ENCODE measurements at regions not wholly inside any gene's neighbourhood (a gene's known extent, or its start where the extent isn't known, plus 50 kb on each side); places are given as distances from the start of the nearest gene placed in this dataset.
"Not testable (repeated sequence)": the region's sequence is repeated elsewhere in the genome, so short reads cannot be mapped to it uniquely, and the experiment has no call there.

DNA sequence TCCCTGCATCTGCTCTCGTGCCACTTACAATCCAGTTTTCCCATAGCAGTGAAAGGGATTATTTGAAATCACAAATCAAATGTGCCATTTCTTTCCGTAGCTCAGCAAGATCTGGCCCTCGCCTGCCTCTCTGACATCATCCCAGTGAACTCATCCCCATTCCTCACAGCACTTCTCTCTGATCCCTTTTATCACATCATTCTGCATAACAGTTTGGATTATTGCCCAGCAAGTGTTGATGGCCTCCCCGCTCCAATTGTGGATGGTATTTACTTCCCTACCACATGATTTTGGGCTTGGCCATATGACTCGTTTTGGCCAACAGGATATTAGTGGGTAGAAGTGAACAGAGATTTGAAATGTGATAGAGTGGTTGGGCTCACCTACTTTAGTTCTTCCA is 185.0 kb downstream of the NPIPA7 start:
- DNase-seq, result not testable (repeated sequence)

DNA sequence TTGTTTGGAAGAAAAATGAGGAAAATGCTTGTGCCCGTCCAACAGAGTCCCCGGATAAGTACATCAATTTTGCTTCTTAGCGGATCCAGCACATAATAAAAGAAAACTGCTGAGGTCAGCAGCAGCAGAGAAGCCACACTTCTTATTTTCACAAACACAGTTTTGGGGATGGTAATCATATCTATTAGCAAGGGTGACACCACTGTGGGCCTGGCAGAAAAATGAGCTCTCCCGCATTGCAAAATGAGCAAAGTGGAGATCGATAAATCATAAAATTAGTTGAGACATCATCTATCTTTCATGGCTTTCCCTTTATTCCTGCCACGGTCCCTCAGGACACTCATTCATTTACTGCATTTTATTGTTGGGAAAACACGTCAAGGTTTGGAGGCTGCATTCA is 186.4 kb downstream of the NPIPA7 start:
- DNase-seq, result not testable (repeated sequence)

DNA sequence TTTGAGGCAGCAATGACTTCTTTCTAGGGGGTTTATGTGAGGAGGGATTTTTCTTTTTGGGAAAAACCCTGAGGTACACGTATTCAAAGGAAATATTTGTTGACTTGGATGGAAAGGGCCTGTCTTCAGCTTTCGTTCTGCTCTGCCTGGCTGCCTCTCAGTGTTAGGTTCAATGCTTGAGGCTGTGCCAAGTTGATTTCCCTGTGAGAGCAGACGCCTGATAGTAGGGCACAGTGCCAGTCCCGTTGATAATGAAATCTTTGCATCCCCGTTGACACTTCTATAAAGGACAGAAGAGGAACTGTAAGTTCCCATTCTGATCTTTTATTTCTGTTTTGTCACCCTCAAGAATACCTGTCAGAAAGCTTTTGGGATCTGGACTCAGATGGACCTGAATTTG is 191.1 kb downstream of the NPIPA7 start:
- not testable (repeated sequence) for DNase-seq

DNA sequence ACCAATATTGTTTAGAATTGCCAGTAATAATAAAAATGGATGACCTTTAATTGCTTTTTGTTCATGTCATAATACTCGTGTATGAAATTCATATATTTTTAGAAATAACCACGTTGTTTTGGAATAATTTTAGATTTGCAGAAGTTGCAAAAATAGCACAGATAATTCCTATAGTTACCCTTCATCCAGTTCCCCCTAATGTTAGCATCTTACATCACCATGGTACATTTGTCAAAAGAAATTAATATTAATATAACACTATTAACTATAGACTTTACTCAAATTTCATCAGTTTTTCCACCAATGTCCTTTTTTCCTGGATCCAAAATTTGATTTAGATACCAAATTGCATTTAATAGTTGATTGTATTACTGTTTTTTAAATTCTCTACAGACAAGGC is 191.9 kb downstream of the NPIPA7 start:
- not testable (repeated sequence) for DNase-seq

DNA sequence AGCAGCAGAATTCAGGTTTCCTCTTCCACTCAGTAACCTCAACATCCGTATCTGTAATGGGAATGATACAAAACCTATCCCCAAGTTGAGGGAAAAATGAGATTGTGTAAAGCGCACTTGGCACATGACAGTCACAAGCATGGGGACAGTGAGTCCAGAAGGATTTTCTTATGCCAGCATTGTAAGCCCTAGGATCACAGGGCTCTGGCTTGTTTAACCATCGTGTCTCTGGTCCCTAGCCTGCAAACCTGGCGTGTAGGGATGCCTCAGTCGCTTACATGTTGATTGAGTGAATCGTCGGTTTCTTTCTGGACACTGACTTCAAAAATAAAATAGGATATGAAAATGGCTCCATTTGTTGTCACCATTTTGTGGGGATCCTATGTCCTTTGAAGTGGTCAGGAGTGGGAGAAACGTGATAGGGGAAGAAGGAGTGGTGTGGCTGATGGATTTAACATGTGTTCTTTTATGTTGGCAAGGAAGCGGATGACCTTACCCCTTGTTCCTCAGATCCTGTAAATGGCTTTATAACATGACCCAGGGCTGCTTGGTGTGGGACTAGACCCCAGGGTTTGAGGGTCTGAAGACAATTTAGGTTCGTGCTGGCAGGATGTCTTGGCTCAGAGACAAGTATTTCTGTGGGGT is 193.3 kb downstream of the NPIPA7 start:
- DNase-seq, result not testable (repeated sequence)

DNA sequence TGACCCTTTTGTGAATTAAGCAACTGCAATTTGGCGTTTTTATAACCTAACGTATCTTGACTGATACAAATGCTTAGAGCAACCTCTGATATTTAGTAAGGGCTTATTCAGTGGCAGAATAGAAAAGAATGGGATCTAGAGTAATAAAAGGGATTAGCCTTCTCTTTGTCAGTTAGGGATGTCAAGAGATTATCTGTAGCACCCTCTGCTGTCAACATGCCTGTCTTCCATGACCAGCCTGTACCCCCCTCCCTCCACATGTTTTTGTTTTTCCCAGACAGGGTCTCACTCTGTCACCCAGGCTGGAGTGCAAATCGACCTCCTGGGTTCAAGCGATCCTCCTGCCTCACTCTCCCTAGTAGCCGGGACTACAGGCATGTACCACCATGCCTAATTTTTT is 198.1 kb downstream of the NPIPA7 start:
- not testable (repeated sequence) for DNase-seq

DNA sequence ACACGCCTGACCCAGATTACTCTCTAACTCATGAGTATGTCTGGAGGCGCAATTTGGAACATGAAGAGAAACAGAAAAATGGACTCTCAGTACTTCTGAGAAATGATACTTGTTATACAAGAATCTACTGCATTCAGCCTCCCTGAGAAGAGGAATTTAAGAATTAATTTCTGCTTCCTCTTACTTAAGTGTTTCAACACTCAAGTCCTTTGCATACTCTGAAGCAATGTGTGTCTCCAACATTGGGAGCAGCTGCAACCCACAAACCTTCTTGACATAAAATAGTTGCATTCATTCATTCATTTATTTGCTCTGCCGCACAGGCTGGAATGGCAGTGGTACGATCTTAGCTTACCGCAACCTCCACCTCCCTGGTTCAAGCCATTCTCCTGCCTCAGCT is 199.8 kb downstream of the NPIPA7 start:
- no peak for DNase-seq

DNA sequence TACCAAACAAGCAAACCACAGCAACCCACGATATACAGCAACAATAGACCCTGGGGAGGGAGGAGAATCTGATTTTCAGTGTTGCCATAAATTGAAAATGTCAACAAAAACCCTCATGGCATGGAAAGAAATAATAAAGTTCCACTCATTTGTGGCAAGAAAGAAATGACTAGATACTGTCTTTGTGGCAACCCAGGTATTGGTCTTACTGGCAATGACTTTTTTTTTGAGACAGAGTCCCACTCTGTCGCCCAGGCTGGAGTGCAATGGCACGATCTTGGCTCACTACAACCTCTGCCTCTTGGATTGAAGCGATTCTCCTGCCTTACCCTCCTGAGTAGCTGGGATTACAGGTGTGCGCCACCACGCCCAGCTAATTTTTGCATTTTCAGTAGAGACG is 204.0 kb downstream of the NPIPA7 start:
- not testable (repeated sequence) for DNase-seq

DNA sequence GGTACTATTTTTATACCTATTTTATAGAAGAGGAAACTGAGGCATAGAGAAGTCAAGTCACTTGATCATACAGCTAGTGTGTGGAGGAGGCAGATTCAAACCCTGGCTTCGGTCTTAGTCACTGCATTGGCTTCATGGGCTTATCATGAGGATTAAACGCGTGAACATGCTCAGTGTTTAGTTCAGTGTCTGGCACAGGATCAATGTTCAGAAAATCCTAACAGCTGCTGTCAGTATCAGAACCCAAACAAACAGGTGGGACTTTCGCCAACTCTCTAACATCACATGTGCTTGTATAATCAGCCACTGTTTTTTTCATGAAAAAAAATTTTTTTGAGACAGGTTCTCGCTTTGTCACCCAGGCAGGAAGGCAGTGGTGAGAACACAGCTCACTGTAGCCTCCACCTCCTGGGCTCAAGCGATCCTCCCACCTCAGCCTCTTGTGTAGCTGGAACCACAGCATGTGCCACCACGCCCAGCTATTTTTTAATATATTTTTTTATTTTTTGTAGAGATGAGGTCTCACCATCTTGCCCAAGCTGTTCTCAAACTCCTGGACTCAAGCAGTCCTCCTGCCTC is 207.2 kb downstream of the NPIPA7 start:
- not testable (repeated sequence) for DNase-seq

DNA sequence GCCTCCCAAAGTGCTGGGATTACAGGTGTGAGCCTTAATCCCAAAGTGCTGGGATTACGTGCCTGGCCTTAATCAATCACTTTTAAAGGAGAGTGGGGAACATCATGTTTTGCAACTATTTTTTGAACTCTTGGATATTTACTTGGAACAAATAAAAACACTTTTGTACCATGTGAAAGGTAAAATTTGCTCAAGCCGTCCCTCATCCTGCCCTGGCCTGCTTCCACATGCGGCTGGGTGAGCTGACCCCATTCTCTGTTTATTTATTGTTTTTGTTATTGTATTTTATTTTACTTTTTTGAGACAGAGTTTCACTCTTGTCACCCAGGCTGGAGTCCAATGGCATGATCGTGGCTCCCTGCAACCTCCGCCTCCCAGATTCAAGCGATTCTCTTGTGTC is 208.0 kb downstream of the NPIPA7 start:
- not testable (repeated sequence) for DNase-seq

DNA sequence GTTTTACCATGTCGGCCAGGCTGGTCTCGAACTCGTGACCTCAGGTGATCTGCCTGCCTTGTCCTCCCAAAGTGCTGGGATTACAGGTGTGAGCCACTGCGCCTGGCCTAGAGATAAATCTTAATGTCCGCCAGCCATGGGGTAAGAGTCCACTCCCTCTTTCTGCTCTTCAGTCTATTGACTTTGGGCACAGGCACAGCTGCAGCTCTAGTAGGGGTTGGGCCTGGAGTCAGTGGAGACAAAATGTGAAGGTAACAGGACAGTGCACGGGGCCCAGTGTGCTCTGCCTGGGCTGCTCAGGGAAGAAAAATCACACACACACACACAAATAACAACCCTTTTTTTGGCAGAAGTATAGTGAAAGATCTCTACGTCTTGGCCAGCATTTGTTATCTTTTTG is 209.5 kb downstream of the NPIPA7 start:
- not testable (repeated sequence) for DNase-seq

DNA sequence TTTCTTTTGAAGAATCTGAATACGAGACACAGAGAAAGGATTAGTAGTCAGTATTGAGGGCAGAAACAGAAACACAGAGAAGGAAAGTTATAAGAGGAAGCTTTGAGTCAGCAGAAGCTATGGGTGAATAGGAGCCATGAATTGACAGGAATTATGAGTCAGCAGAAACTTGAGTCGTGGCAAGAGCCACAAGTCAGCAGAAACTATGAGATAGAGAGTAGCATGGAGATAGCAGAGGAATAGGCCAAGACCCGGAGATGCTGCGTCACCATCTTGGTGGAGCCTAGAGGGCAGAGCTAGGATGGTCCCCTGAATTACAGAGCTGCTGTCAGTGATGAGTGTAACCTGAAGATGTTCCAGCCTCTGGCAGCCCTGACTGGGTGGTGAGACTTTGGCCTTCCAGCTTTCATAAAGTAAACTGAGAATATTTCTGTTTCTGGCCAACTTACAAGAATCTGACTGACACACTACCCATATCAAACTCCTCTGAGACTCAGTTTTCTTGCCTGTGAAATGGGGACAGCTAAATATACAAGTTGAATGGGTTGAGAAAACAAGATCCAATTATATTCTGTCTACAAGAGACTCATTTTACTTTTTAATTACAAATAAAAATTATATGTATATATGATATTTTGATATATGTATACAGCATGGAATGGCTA is 211.8 kb downstream of the NPIPA7 start:
- DNase-seq, result not testable (repeated sequence)

DNA sequence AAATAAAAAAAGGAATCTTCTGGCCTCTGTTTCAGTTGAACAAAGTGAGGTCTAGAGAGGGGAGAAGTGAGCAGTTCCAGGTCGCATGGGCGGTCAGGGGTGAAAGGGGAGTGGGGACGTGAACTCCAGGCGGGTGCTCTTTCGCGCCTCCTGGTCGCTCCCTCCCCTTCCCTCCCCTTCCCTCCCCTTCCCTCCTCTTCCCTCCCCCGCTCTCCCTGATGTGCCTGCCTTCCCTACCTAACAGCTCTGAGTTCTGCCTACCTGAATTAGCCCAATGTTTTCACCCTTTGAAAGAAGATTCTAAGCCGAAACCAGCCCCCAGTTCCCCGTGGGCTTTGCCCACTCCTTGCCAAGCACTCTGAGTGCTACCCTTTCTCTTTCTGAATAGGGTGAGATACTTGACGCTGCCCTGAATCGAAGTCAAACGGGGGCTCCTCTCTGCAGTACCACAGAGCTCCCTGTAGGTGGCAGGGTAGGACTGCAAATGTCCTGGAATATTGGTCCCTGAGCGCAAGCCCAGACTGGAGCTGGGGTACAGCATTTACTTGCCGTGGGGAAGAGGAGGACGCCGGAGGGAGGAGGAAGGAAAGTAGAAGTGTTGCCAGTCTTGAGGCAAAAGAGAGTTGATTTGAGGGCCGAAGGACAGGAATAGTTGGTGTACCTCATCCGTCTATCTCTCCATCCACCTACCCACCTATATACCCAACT is 214.4 kb downstream of the NPIPA7 start:
- DNase-seq, result not testable (repeated sequence)

DNA sequence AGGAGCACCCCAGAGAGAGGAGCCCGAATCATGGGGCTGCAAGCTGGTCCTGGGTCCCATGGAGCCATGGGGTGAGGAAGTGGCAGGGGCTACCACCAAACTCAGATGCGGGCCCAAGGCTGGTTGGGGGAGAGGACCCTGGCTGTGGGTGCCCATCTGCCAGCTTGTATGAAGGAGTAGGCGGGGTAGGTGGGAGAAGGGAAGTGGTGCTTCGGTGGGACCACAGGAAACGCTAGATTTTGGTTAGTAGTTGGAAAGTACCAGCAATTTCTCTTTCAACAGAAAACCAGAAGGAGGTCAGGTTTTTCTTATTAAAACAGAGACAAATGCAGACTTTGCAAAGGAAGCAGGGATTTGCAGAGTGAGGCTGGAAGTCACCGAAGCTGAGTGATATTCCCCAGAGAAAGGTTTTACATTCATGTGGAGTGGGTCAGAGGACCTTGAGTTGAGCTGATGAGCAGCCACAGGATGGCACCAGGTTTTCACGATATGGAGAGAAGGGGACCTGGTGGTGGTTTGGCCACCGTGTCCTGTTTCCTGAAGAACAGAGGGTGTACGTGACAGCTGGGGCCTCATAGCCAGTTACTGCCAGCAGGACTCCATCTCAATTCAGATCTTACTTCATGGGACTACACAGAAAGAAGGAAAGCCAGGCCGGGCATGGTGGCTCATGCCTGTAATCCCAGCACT is 216.2 kb downstream of the NPIPA7 start:
- not testable (repeated sequence) for DNase-seq

DNA sequence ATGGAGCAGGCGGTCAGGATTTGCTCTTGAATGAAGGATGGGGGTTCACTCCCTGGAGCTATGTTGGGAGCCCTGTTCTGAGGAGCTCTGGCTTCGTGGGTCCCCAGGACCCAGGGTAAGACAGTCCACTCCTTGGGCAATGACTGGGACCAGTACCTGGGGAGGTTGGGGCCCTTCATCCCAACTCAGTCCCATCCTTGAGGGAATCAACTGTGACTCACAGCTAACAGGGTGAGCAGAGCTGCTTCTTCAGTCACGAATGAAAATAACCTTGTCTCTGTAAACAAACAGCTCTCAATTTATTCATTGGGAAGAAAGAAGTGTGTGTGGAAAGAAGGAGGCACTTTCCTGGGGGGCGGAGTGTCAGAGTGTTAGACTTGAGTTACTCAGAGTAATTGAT is 222.3 kb downstream of the NPIPA7 start:
- not testable (repeated sequence) for DNase-seq

DNA sequence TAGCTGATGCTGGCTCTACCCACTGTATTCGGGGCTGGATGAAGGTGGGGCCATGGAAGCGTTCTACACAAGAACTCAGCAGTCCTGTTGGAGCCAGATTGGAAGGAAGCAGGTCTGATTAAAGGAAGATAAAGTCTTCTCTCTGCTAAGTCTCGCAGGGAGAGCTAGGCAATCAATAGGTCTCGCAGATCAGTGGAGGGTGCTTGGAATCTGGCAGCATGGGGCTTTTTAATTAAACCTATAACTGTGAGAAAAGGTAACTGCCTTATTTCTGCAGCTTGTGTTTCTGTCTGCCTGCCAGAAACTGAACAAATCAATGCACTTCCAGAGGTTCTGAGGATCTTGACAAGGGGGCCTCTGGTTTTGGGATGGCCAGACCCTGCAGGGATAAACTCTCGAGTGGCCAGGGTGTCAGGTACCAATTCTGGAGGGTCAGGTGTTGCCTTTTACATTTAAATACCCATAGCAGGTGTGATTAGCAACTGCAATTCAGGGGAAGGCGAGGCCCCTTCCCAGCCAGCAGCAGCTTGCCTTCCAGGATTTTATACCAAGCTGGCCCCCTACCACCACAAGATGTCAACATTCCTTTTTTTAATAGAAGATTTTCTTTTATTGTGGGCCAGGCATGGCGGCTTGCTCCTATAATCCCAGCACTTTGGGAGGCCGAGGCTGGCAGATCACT is 228.6 kb downstream of the NPIPA7 start:
- DNase-seq, result not testable (repeated sequence)

DNA sequence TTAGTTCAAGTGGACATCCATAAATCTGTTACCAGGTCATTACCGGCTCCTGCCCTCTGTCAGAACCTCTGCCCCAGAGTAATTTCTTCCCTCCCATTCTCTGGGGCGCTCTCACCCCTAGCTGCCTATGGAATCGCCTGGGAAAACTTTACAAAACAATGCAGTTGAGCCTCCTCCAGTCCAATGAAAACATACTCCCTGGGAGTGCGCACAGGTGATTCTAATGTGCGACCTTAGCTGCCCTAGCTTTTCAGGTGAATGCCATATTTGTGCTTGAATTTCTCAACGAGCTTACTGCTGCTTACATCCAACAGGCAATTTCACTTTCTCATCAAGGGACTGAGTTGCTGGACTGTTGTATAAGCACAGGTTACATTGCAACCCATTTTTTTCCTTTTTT is 230.7 kb downstream of the NPIPA7 start:
- DNase-seq, result not testable (repeated sequence)

DNA sequence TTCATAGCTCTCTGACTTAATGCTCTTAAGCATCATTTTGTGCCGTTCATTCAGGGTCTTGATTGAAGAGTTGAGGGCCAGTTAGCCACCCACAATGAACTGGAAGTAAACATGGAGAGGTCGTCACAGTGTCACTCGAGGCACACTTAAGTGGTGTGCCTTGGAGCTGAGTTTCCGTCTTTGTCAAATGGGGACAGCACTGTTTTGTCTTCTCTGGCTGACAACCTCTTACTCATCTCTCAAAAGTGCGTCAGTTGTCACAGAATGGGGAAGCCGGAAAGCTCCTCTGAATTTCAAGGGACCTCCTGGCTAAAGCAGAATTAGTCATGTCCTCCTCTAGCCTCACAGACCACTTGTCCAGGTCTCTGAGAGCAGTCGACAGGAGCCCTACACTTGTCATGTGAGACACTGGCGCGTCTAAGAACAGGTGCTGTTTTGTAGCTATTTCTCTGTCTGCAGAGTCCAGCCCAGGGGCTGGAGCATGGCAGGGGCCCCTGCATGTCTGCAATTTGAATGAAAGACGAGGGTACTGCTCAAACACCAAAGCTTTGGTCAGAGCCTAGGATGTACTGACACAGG is 231.5 kb downstream of the NPIPA7 start:
- DNase-seq, result not testable (repeated sequence)

DNA sequence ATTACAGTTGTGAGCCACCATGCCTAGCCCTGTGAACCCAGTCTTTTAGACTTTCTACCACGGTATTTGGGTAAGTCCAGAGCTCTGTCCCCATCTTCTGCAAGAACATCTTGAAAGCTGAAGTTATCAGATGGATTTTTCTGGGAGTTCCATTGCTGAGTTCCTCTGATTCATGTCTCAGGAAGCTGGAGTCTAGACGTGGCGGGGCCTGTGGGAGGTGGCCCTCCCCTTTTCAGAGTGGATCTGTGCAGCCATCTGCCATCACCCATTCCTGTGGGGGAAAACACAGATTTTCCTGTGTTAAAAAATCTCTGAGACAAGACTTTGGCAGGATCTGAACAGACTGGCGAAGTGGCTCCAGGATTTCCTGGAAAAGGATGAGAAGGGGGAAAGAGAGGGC is 234.3 kb downstream of the NPIPA7 start:
- DNase-seq, result not testable (repeated sequence)

DNA sequence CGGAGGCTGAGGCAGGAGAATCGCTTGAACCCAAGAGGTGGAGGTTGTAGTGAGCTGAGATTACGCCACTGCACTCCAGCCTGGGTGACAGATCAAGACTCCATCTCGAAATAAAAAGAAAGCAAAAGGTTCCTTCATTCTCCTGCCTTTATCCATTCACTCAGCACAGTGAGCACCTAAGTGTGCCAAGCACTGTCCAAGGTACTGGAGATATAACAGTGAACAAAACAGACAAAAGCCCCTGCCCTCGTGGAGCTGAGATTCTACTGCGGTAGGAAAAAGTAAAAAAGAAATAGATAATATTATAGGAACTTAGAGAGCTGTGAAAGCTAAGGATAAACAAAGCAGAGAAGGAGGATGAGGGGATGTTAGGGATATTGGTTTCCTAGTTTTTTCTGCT is 235.5 kb downstream of the NPIPA7 start:
- not testable (repeated sequence) for DNase-seq

DNA sequence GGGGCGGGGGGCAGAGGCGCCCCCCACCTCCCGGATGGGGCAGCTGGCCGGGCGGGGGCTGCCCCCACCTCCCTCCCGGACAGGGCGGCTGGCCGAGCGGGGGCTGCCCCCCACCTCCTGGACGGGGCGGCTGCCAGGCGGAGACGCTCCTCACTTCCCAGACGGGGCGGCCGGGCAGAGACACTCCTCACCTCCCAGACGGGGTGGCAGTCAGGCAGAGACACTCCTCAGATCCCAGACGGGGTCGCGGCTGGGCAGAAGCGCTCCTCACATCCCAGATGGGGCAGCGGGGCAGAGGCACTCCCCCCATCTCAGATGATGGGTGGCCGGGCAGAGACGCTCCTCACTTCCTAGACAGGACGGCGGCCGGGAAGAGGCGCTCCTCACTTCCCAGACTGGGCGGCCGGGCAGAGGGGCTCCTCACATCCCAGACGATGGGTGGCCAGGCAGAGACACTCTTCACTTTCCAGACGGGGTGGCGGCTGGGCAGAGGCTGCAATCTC is 240.1 kb downstream of the NPIPA7 start:
- DNase-seq, result not testable (repeated sequence)

DNA sequence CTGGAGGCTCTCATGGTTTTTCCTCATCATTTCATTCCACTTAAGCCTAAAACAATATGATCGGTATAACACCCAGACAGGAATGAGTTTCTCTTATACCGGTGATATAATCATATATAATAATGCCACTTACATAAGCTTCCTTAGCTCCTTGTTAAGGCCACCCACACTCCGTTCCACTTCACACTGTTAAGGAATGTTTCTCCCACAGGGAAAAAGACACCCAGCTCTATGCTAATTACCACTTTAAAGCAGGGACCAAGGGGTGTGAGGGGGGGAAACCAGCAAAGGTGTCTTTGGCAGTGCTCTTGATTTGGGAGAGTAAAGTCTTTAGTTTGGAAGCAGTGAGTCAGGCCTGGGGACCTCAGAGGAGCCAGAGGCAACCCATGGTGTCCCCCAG is 245.4 kb downstream of the NPIPA7 start:
- DNase-seq, result not testable (repeated sequence)

Measured in left hindlimb (tissue), 1 donor.